Right lobe of liver (tissue), 4 donors: ENCODE measurements at regions not wholly inside any gene's neighbourhood (a gene's known extent, or its start where the extent isn't known, plus 50 kb on each side); places are given as distances from the start of the nearest gene placed in this dataset.
"Not testable (repeated sequence)": the region's sequence is repeated elsewhere in the genome, so short reads cannot be mapped to it uniquely, and the experiment has no call there.

Experiments used
- POLR2A ChIP-seq: fragments of 450-650 bp; IDR thresholded peaks from one replicate; pipeline ENCODE4 v1.6.1; 2017; ENCODE audit warnings: antibody characterized with exemption, mild to moderate bottlenecking
- TF ChIP-seq, protein P1 (sequence below), 4 donors: fragments of 200-600 bp in 3 of 4; fragments of 450-650 bp in 1 of 4; IDR thresholded peaks; one replicate each; pipeline versions ENCODE4 v1.5.1 to v1.8.0; 2016 to 2022; ENCODE audit warnings: antibody characterized with exemption in 4 of 4, mild to moderate bottlenecking in 2 of 4
- donor health status: DM: no; HTN: no; CAD: no.
- donor health status: DM: no; HTN: no; CAD: no.
- donor health status: DM: no; HTN: yes; CAD: no.

DNA sequence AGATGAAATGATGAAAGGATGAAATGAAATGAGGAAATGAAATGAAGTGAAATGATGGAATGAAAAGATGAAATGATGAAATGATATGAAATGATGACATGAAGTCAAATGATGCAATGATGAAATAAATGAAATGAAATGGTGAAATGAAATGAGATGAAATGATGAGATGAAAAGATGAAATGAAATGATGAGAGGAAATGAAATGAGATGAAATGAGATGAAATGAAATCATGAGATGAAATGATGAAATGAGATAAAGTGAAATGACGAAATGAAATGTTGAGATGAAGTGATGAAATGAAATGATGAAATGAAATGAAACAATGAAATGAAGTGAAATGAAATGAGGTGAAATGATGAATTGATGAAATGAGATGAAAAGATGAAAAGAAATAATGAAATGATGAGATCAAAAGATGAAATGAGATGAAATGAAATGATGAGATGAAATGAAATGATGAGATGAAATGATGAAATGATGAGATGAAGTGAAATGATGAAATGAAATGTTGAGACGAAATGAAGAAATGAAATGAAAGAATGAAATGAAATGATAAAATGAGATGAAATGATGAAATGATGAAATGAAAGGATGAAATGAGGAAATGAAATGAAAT is 129.5 kb upstream of the TP53TG3C start:
- not testable (repeated sequence) for TF ChIP-seq POLR2A
- TF ChIP-seq, protein P1, sequence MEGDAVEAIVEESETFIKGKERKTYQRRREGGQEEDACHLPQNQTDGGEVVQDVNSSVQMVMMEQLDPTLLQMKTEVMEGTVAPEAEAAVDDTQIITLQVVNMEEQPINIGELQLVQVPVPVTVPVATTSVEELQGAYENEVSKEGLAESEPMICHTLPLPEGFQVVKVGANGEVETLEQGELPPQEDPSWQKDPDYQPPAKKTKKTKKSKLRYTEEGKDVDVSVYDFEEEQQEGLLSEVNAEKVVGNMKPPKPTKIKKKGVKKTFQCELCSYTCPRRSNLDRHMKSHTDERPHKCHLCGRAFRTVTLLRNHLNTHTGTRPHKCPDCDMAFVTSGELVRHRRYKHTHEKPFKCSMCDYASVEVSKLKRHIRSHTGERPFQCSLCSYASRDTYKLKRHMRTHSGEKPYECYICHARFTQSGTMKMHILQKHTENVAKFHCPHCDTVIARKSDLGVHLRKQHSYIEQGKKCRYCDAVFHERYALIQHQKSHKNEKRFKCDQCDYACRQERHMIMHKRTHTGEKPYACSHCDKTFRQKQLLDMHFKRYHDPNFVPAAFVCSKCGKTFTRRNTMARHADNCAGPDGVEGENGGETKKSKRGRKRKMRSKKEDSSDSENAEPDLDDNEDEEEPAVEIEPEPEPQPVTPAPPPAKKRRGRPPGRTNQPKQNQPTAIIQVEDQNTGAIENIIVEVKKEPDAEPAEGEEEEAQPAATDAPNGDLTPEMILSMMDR (IDR thresholded peaks at IDR 0.05) = not testable (repeated sequence)
